HG02678 (cell line): ENCODE measurements at regions not wholly inside any gene's neighbourhood (a gene's known extent, or its start where the extent isn't known, plus 50 kb on each side); places are given as distances from the start of the nearest gene placed in this dataset.

Experiments
- ATAC-seq: cut with Tn5 transposase; IDR thresholded peaks from one replicate; pipeline ENCODE4 v1.9.1; 2021; ENCODE audit warnings: mild to moderate bottlenecking, moderate library complexity; ENCODE audit not compliant: unreplicated experiment

DNA sequence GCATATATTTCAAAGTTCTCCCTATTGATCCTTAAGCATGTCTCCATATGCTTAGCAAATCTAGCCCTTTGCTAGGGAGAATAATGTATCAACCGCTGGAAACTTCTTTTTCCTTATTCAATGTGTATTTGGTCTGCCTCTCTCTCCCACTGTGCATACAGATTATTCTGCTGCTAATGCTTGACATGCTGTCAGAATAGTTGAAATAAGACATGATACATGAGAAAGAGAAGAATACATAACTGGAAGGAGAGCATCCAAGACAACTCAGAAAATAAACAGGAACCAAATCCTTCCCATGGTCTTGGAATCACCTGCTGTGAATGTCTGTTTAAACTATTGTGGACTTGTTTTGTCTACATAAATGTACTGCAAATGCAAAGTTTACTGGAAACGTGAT is 1103.0 kb downstream of the EFNB2 start:
- ATAC-seq = no peak

DNA sequence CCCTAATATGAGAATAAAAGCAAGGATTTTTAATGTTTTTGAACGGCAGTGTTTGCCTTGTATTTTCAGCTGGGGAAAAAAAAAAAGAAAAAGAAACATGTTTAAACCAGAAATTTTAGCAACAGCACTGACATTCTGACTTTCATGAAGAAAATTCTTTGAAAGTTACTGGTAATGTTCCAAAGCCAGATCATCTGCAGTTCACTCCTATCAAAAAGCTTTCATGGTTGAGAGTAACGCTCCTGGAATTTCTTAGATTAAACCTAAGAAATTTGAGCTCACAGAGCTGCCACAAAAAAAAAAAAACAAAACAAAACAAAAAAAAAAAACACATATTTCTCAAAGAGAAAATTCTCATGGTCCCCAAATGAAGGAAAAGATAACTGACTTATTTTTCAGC is 1106.7 kb downstream of the EFNB2 start:
- no peak for ATAC-seq

DNA sequence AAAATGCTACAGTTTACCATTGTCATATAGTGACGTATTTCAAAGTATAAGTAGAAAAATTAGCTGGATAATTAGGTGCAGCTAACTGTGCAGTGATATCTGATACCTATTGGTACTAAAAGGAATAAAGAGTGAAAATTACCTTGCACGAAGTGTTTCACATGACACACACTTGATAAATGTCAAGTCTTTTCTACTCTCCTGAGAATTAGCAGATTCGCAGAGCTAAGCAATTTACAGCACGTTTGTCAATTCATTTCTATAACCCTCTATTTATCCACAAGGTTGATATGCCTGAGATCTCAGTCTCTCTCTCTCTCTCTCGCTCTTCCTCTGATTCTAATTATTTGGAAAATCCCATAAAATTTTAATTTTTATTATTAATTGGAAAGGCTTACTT is 1109.0 kb downstream of the EFNB2 start:
- ATAC-seq = no peak

DNA sequence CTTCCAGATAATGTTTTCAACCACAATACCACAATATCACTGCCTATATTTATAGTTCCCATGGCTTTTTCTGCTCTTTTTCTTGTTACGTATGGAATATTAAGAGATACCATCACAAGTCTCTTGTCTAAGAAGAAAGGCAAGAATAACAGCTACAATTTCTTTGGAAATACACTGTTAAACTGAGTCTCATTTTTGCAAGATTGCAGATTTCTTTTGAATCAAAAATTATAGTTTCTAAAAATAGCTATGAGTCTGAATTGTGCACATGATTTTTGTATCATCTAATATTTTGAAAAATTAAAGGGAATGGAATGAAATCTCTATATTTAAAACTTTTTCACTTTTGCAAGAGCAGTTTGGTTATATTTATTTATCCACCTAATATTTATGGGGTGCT is 1120.8 kb downstream of the EFNB2 start:
- no peak for ATAC-seq

DNA sequence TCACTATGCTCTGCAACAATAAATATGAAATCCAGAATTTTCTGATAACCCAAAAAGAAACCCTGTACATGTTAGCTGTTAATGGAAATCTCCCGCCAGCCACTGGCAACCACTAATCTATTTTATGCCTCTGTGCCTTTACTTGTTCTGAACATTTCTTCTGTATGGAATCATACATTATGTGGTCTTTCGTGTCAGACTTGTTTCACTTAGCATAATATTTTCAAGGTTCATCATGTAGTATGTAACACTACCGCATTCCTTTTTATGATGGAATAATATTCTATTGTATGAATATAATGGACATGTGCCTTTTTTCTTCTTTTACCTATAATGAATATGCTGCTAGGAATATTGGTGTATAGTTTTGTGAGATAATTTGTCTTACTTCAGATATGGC is 1123.3 kb downstream of the EFNB2 start:
- no peak for ATAC-seq

DNA sequence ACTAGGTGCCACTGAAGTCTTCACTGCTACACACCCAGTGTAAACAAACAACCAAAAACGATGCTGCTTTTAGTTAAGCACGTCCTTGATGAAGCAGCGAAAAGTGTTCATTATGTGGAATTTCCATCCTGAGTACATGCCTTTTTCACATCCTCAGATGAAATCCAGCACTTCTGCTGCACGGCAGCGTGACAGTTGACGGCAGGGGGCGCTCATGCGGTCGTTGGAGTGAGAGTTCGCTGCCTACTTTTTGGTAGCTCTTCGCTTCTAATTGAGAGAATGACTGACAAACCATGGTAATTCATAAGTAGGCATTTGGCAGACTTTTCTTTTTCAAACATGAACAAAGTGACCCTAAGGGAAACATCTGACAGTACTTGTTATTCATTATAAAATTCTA is 1124.9 kb downstream of the EFNB2 start:
- ATAC-seq = no peak

DNA sequence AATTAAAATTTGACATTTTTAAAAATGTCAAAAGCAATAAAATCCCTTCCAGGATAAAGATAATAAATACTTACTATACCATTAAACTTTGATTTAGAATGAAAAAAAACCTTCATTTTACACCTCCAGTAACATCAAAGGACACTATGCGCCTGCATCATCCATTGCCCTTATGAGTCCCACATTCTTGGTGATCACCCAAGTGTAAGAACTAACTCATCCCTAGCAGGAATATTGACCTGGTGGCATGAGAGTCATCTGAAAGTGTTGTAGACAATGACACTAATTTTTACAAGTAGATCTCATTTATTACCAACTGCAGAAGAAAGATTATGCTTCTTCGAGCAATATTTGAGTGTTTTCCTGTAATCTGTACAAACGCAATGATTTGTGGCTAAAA is 1128.9 kb downstream of the EFNB2 start:
- ATAC-seq = no peak

DNA sequence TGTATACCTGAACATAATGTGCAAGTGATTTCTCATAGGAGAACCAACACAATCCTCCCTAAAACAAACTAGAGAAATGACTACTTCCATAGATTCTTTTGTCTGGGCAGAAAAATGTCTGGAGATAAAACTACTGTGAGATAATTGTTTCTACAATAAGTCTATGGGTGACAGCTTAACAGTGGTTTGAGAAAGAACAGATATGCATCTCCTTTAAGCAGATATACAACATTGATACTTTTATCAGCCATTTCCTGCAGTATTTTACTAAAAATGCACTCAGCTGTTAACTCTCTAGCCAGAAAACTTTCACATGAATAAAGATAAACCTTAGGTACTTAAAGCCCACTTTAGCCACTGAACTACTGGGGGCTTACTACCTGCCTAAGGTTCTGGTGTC is 1132.4 kb downstream of the EFNB2 start:
- no peak for ATAC-seq

DNA sequence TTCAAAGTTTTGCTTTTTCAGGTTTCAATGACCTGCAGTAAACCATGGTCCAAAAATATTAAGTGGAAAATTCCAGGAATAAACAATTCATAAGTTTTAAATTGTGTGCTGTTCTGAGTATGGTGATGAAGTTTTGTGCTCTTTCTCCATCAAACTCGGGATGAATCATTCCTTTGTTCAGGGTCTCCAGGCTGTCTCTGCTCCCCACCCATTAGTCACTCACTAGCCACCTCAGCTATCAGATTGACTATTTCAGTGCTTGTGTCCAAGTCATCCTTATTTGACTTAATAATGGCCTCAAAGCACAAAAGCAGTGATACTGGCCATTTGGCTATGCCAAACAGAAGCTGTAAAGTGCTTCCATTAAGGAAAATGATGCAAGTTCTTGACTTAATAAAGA is 1140.4 kb downstream of the EFNB2 start:
- no peak for ATAC-seq

DNA sequence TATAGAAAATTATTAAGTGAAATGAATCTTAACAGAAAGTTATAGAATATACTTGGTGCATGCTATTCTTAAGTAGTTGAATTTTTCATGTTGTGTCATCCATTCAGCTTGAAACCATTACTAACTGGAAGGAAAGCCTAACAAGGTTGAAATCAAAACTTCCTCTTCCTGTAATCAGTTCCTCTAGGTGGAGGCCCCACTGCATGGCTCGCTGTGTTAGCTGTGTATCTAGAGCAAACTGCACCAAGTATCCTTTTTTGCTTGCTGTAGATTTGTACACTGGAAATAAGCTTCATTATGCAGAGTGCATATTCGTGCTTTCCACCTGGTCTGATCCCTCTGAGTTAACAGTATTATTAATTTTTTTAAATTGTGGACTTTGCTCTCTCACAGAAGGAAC is 1146.1 kb downstream of the EFNB2 start:
- ATAC-seq = no peak

DNA sequence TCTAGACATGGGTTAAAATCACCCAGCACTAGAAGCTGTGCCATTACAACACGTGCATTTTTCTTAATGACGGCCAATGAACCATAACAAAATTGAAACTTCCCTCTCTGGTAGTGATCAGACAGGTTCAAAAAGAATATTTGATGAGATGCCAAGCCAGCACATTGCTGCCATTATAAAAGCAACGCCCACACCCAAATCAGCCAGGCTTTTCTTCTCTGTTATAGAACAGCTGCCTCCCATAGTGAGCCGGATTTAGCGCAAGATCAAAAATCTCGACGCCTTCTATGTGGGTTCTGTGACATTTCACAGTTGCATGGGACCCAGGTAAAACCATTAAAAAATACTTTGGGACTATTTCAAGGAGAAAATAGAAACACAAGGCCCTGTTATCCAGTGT is 1158.0 kb downstream of the EFNB2 start:
- no peak for ATAC-seq

DNA sequence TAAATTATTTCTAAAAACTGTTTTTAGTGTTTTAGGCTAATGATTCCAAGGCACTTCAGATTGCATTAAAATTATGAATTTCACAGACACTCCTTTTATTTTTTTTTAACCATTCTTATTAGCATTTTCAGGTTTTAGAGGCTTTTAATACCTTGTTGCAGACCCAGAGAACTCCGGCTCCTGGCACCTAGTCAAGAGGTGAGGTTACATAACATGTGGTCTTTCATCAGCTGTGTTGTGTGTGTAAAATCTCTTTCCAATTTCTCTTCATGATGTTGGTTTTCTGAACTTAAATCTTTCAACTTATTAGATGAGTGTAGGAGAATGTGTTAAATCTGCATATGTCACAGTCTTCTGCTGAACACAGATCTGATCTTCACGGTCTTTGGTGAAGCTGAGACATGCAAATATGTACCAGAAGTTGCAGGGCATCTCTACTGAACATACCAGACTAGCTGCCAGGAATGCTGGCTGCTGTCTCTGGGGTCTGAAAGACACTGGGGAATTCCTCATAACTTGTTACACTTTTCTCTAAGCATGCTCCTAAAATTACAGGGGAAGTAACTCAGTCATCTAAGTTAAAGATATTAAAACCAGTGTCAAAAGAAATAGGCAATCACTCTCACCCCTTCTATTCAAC is 1165.3 kb downstream of the EFNB2 start:
- no peak for ATAC-seq

DNA sequence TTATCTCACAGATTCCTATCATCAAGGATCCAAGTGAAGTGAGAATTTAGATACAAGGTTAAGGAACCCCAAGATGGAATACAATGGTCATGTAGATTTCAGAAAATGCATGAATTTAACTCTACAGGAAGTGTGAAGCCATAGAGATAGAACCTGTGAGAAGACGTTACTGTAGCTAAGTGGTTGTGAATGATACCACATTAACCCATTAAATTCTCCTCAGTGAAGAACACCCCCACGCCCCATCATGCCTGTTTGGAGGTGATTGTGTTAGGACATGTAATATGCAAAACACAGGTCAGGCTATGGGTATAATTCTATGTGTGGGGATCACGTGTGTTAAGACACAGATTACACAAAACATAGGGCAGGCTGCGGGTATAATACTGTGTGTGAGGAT is 1166.7 kb downstream of the EFNB2 start:
- no peak for ATAC-seq

DNA sequence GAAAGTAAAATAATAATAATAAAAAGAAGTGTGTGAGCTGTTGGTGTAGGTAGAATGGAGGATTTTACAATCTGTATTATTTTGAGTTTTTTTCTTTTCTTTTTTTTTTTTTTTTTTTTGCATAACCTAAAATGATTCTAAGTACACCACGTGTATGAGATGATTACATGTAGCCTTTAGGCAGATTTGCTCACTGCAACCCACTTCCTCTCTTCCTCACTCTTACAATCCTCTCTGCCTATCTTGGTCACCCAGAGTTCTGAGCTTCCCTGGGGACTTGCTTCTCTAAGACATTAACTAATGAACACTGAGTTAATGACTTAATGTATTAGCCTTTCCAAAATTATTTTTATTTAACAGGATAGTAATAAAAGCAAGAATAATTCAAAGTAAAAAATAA is 1169.6 kb downstream of the EFNB2 start:
- ATAC-seq = no peak

DNA sequence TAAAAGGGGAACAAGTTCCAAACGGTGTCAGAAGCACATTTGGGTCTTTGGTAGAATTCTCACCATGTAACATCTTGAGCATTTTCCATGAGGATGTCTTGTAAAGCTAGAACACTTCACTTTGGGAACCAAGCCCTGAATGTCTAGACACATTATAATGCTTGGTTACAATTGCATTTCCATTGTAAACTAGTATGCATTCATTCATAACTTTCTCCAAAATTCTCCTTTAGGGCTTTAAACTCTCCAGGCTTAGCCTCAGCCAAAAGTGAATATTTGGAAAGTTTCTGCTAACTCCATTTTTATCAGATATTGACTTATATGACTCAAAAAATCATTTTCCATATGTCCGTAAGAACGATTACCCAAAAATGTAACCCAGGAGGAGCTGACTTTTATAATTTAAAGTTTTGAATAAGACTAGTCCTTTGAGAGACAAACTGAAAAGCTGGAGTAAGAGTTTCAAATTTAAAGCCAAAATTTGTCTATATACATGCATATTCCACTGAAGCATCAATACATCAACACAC is 1170.4 kb downstream of the EFNB2 start:
- no peak for ATAC-seq

DNA sequence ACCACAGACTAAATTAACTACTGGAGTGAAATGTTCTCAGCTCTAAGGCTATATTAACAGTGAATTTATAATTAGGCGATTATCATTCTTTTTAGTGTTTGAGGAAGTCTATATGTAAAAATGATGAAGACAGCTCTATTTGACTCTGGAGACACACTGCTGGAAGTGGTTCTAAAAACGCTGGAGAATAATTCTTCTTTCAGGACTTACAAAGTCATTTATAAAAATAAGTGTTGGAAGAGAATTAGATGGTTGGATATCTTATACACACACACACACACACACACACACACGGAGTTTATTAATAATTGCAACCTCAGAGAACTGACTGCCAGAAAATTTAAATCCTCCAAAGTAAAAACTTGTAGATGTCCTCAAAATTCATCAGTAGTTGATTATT is 1171.3 kb downstream of the EFNB2 start:
- no peak for ATAC-seq

DNA sequence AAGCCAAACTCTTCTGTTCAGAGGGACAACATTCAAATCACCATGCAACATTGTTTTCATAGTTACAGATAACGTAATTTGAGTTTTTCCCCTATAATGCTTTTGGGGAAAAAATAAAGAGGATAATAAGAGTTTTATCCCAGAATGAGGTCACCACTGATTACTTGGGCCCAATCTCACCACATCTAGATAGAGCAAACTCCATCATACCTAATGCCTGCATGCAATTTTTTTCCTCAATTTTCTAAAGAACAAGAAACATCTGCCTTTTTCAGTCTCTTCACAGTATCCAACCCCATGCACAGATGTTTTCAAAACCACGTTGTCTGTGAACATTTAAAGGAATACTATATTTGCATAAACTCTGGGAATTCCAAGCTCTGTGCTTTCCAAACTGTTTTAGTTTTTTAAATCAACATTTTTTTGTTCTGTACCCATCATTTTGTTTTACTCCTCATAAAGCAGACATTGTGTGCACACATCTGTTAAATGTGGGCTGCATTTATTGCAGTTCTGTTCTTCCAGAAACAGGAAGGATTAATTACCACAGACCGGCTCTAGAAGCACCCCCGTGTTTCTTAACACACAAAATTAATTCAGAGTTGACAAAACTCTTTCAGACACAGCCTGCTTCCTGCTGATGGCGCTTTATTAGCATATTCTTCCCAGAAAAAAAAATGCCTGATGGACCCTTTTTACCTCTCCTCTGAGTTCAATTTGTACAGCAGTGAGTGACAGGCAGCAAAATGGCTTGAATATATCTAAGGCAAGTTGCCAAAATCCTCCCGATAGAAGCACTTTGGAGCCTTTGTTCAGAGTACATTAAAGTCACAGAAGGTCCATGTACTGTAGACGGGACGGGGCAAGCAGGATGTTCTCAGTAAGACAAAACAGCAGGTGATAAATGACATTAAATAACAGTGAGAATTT is 1171.9 kb downstream of the EFNB2 start:
- no peak for ATAC-seq

DNA sequence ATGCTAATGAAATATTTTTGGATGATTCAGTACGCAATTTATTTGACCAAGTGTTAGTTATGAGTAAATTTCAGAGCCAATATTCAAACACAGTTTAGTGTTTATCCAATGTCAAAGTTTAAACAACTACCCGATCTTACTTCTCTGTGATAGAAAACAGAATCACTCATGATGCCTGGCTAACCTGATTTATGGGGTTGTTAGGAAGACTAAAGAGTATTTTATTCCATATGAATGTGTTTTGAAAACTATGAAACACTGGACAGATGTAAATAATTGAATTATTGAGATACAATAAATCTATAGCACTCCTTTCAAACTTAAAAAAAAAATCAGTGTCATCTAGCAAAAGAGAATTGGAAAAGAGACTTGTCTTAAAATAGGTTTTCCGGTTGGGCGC is 1181.8 kb downstream of the EFNB2 start:
- ATAC-seq = no peak

DNA sequence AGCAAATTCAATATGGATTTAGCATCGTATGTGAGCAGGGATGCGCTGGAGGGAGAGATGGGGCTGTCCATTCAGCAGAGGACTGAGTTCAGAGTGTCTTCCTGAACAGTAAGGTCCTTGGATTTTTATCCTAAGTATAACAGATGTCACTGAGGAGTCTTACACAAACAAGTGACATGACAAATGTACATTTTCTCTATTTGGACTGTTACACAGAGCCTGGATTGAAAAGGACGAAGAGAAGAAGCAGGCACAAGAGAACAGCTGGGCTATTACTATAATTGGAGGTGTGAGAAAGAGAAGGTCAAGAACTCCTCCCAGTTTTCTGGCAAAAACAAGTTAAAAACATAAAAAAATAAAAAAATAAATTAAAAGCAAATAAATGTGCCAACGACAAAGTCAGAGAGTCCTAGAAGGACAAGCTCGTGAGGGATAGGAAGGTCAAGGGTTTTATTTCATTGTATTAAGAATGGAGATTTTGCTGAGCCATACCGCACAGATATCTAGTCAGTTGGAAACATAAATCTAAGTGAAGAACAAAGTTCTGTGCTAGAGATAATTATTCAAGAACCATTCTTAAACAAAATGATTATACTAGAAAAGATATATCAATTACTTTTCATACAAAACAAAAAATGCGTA is 1186.3 kb downstream of the EFNB2 start:
- ATAC-seq = no peak

DNA sequence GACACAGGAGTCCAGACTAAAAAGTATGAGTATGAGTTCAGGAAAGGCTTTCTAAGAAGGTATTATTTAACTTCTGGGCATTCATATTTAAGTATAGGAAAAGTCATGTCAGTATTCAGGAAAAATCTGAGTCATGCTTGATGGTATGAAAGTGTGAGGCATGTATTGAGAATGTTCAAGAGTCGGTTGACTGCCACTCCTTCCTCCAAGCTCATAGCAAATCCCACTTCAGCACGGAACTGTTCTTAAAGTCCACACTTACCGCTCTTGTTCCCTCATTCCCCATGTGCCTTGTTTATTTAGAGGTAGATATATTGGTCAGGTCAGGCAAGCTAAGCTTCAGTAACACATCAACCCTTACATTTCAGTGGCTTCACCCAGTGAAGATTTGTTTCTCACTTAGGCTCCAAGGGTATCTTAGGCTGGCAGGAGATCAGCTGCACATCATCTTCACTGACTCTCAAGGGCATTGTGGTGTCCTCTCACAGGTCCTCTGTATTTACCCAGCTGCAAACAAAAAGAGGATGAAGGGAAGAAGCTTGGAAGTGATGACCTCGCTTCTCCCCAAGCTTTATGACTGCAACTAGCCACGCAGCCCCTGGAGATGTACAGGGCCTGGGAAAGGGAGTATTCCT is 1189.2 kb downstream of the EFNB2 start:
- ATAC-seq = no peak

DNA sequence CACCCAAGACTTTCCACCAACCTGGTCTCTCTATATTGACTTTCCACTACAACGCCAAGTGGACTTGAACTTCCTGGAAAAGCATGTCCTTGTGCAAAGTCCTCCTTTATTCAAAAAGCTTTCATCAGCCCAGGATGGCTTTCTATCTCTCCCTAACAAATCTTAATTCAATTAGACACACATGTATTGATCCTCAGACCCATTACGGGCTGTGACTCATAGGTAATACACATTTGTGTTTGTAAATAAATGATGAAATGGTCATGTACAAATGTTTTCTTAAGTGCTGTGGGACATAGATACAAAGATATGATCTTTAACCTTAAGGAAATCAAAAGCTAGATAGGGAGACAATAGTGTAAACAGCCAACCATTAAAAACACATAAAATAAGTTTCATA is 1189.7 kb downstream of the EFNB2 start:
- ATAC-seq = no peak
